ENCODE measurements at regions not wholly inside any gene's neighbourhood (a gene's known extent, or its start where the extent isn't known, plus 50 kb on each side); places are given as distances from the start of the nearest gene placed in this dataset.

- TF ChIP-seq POLR2A (IDR thresholded peaks at IDR 0.05; ENCODE audit: borderline replicate concordance, extremely low read depth, insufficient read depth, insufficient read length) (no peak), CTCF (IDR thresholded peaks at IDR 0.05 in 2 of 3, conservative IDR thresholded peaks at IDR 0.05 in 1 of 3; ENCODE audit: borderline replicate concordance in 1 of 3, insufficient read depth in 1 of 3, low read depth in 2 of 3, low read length in 2 of 3) (no peak), EZH2 (IDR thresholded peaks at IDR 0.05) (no peak), FOSL1 (IDR thresholded peaks at IDR 0.05; ENCODE audit: low read depth) (no peak), RAD21 (IDR thresholded peaks at IDR 0.05; ENCODE audit: low read depth) (no peak), POLR2AphosphoS5 (IDR thresholded peaks at IDR 0.05; ENCODE audit: low read depth, low read length) (no peak), YY1 (IDR thresholded peaks at IDR 0.05; ENCODE audit: extremely low read depth, insufficient replicate concordance, low read depth, low read length) (no peak)
- TF ChIP-seq, protein P1, sequence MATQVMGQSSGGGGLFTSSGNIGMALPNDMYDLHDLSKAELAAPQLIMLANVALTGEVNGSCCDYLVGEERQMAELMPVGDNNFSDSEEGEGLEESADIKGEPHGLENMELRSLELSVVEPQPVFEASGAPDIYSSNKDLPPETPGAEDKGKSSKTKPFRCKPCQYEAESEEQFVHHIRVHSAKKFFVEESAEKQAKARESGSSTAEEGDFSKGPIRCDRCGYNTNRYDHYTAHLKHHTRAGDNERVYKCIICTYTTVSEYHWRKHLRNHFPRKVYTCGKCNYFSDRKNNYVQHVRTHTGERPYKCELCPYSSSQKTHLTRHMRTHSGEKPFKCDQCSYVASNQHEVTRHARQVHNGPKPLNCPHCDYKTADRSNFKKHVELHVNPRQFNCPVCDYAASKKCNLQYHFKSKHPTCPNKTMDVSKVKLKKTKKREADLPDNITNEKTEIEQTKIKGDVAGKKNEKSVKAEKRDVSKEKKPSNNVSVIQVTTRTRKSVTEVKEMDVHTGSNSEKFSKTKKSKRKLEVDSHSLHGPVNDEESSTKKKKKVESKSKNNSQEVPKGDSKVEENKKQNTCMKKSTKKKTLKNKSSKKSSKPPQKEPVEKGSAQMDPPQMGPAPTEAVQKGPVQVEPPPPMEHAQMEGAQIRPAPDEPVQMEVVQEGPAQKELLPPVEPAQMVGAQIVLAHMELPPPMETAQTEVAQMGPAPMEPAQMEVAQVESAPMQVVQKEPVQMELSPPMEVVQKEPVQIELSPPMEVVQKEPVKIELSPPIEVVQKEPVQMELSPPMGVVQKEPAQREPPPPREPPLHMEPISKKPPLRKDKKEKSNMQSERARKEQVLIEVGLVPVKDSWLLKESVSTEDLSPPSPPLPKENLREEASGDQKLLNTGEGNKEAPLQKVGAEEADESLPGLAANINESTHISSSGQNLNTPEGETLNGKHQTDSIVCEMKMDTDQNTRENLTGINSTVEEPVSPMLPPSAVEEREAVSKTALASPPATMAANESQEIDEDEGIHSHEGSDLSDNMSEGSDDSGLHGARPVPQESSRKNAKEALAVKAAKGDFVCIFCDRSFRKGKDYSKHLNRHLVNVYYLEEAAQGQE (IDR thresholded peaks at IDR 0.05; ENCODE audit: low read depth) = no peak
These were observed 302.9 kb downstream of the BARHL2 start for GRCh38 chr1:90414201-90414600.
